MM.1S (cell line): ENCODE measurements at regions not wholly inside any gene's neighbourhood (a gene's known extent, or its start where the extent isn't known, plus 50 kb on each side); places are given as distances from the start of the nearest gene placed in this dataset.

Experiments
- CTCF ChIP-seq: fragments of 300-600 bp; sonication (generic); IDR thresholded peaks from 2 replicates; pipeline ENCODE4 v1.5.1; 2016; ENCODE audit warnings: antibody characterized with exemption, low read length, mixed read lengths
- EZH2 ChIP-seq: fragments of 300-600 bp; sonication (generic); optimal IDR thresholded peaks from 2 replicates; pipeline ENCODE3; 2017; ENCODE audit warnings: low read depth, mild to moderate bottlenecking, antibody characterized with exemption, low read length, mixed read lengths

- TF ChIP-seq CTCF (no peak), EZH2 (no peak)
These were observed 57.4 kb upstream of the GADL1 start for GRCh38 chr3:30951826-30952225.
